VCaP (cell line): ENCODE measurements at regions not wholly inside any gene's neighbourhood (a gene's known extent, or its start where the extent isn't known, plus 50 kb on each side); places are given as distances from the start of the nearest gene placed in this dataset.

Experiments used
- H3K27ac ChIP-seq: fragments of 450-650 bp; 2 replicates; pipeline ENCODE4 v1.5.1; 2017
- CTCF ChIP-seq: fragments of 450-650 bp; conservative IDR thresholded peaks from 2 replicates; pipeline ENCODE4 v1.5.1; 2017; ENCODE audit warnings: mild to moderate bottlenecking, moderate library complexity

GRCh38 chr18:42442656-42443055 is 487.6 kb downstream of the PIK3C3 start:
- H3K27ac ChIP-seq: no peak overlapping the region
- no peak for TF ChIP-seq CTCF

GRCh38 chr18:42444349-42444748 is 489.3 kb downstream of the PIK3C3 start:
- TF ChIP-seq CTCF: no peak

GRCh38 chr18:42445359-42445758 is 490.3 kb downstream of the PIK3C3 start:
- TF ChIP-seq CTCF: no peak

More at GRCh38 chr18:42444349-42444748, 489.3 kb downstream of the PIK3C3 start:
- H3K27ac ChIP-seq: no peak overlapping the region

GRCh38 chr18:42446195-42446594 is 491.2 kb downstream of the PIK3C3 start:
- no peak for TF ChIP-seq CTCF
- no peak overlapping the region for H3K27ac ChIP-seq

More at GRCh38 chr18:42445359-42445758, 490.3 kb downstream of the PIK3C3 start:
- no peak overlapping the region for H3K27ac ChIP-seq

- no peak for TF ChIP-seq CTCF
- no peak overlapping the region for H3K27ac ChIP-seq
Observed at GRCh38 chr18:42447688-42448087, 492.7 kb downstream of the PIK3C3 start.

- no peak overlapping the region for H3K27ac ChIP-seq
- no peak for TF ChIP-seq CTCF
Observed at GRCh38 chr18:42458226-42458625, 503.2 kb downstream of the PIK3C3 start.

- no peak overlapping the region for H3K27ac ChIP-seq
- TF ChIP-seq CTCF: no peak
Observed at GRCh38 chr18:42459873-42460272, 504.8 kb downstream of the PIK3C3 start.

- H3K27ac ChIP-seq: no peak overlapping the region
- no peak for TF ChIP-seq CTCF
Observed at GRCh38 chr18:42471885-42472284, 516.9 kb downstream of the PIK3C3 start.
